GM23338 (cell line): ENCODE measurements at regions not wholly inside any gene's neighbourhood (a gene's known extent, or its start where the extent isn't known, plus 50 kb on each side); places are given as distances from the start of the nearest gene placed in this dataset.

Source experiments
- CREB1 ChIP-seq: fragments of 250-450 bp; sonication (Bioruptor Pico); IDR thresholded peaks from 2 replicates; pipeline ENCODE4 v1.5.0; 2020; ENCODE audit warnings: low read depth, mild to moderate bottlenecking, moderate library complexity
- EZH2 ChIP-seq: fragments of 200-600 bp; sonication (generic); IDR thresholded peaks from one replicate; pipeline ENCODE4 v1.8.0; 2017; ENCODE audit warnings: antibody characterized with exemption, mild to moderate bottlenecking, low read depth; ENCODE audit not compliant: unreplicated experiment
- EZH2phosphoT487 ChIP-seq: fragments of 200-600 bp; sonication (generic); IDR thresholded peaks from one replicate; pipeline ENCODE4 v1.8.1; 2018; ENCODE audit warnings: antibody characterized with exemption; ENCODE audit not compliant: unreplicated experiment
- JUNB ChIP-seq: IDR thresholded peaks from one replicate; pipeline ENCODE4 v1.6.1; 2016; ENCODE audit warnings: antibody characterized with exemption; ENCODE audit not compliant: unreplicated experiment
- POLR2AphosphoS5 ChIP-seq: IDR thresholded peaks from 2 replicates; pipeline ENCODE4 v1.6.1; 2016; ENCODE audit warnings: antibody characterized with exemption, low read depth
- STAT1 ChIP-seq: IDR thresholded peaks from one replicate; pipeline ENCODE4 v1.6.1; 2016; ENCODE audit warnings: antibody characterized with exemption; ENCODE audit not compliant: unreplicated experiment
- ZNF331 ChIP-seq: fragments of 250-450 bp; sonication (Bioruptor Pico); IDR thresholded peaks from 2 replicates; pipeline ENCODE4 v1.5.0; 2020; ENCODE audit warnings: low read depth, mild to moderate bottlenecking, moderate library complexity
- TF ChIP-seq, protein P1 (sequence below), 2 experiments: fragments of 200-600 bp in 1 of 2; sonication (generic) in 1 of 2; conservative IDR thresholded peaks; 2 replicates each; pipeline versions ENCODE4 v1.5.1 to v1.6.1; 2016 to 2017; ENCODE audit warnings: antibody characterized with exemption in 2 of 2, low read depth in 2 of 2, mild to moderate bottlenecking in 2 of 2, moderate library complexity in 1 of 2
- TF ChIP-seq, protein P2 (sequence below): IDR thresholded peaks from one replicate; pipeline ENCODE4 v1.6.1; 2018; ENCODE audit warnings: antibody characterized with exemption; ENCODE audit not compliant: unreplicated experiment

DNA sequence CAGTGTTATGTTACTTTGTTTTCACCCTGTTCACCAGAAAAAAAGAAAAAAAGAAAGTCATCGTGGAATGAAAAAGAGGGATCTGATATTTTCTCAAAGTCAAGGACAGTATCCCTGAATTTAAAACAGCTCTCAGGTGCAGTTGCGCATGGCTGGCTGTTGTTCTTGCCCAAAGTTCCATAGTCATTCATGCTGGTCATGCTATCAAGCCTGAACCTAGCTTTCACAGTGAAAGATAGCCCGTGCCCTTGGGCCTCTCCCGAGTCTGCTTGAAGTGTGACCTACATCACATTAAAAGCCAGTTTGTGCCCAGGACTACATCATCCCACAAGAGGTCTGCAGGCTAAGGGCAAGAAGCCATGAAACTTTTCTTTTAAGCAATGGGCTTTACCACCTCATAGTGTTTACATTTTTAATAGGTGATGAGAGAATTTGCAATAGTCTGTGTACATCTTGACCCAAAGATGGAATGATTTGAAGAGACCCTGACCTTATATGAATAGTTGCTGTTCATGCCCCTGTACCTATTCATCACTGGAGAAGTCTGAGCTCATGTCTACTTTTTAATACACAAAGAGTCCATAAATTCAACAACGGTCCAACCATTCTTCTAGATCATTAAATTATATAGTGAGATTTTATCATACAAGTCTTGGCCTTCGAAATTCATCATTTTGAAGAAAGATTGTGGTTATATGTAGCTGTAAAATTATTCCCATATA is 522.5 kb upstream of the MCTP2 start:
- TF ChIP-seq, protein P1, sequence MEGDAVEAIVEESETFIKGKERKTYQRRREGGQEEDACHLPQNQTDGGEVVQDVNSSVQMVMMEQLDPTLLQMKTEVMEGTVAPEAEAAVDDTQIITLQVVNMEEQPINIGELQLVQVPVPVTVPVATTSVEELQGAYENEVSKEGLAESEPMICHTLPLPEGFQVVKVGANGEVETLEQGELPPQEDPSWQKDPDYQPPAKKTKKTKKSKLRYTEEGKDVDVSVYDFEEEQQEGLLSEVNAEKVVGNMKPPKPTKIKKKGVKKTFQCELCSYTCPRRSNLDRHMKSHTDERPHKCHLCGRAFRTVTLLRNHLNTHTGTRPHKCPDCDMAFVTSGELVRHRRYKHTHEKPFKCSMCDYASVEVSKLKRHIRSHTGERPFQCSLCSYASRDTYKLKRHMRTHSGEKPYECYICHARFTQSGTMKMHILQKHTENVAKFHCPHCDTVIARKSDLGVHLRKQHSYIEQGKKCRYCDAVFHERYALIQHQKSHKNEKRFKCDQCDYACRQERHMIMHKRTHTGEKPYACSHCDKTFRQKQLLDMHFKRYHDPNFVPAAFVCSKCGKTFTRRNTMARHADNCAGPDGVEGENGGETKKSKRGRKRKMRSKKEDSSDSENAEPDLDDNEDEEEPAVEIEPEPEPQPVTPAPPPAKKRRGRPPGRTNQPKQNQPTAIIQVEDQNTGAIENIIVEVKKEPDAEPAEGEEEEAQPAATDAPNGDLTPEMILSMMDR (conservative IDR thresholded peaks at IDR 0.05; ENCODE audit: low read depth in 2 of 2): no peak
- TF ChIP-seq, protein P2, sequence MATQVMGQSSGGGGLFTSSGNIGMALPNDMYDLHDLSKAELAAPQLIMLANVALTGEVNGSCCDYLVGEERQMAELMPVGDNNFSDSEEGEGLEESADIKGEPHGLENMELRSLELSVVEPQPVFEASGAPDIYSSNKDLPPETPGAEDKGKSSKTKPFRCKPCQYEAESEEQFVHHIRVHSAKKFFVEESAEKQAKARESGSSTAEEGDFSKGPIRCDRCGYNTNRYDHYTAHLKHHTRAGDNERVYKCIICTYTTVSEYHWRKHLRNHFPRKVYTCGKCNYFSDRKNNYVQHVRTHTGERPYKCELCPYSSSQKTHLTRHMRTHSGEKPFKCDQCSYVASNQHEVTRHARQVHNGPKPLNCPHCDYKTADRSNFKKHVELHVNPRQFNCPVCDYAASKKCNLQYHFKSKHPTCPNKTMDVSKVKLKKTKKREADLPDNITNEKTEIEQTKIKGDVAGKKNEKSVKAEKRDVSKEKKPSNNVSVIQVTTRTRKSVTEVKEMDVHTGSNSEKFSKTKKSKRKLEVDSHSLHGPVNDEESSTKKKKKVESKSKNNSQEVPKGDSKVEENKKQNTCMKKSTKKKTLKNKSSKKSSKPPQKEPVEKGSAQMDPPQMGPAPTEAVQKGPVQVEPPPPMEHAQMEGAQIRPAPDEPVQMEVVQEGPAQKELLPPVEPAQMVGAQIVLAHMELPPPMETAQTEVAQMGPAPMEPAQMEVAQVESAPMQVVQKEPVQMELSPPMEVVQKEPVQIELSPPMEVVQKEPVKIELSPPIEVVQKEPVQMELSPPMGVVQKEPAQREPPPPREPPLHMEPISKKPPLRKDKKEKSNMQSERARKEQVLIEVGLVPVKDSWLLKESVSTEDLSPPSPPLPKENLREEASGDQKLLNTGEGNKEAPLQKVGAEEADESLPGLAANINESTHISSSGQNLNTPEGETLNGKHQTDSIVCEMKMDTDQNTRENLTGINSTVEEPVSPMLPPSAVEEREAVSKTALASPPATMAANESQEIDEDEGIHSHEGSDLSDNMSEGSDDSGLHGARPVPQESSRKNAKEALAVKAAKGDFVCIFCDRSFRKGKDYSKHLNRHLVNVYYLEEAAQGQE: no peak
- TF ChIP-seq POLR2AphosphoS5: no peak
- no peak for TF ChIP-seq CREB1 (CRISPR knock-in tag)
- no peak for TF ChIP-seq EZH2
- no peak for TF ChIP-seq EZH2phosphoT487
- TF ChIP-seq ZNF331 (CRISPR knock-in tag): no peak
- TF ChIP-seq STAT1: no peak
- TF ChIP-seq JUNB: no peak
